K562 (cell line): ENCODE measurements at regions not wholly inside any gene's neighbourhood (a gene's known extent, or its start where the extent isn't known, plus 50 kb on each side); places are given as distances from the start of the nearest gene placed in this dataset.

Experiments used
- ATF2 ChIP-seq: sonication (generic); formaldehyde crosslinking; IDR thresholded peaks from 2 replicates; pipeline ENCODE4 v1.8.1; 2022; ENCODE audit warnings: missing genetic modification reagents
- CTCF ChIP-seq, 3 experiments: IDR thresholded peaks in 2 of 3; conservative IDR thresholded peaks in 1 of 3; 2 replicates each; pipeline ENCODE4 v1.5.1; 2011 to 2012; ENCODE audit warnings: low read length in 3 of 3, mild to moderate bottlenecking in 3 of 3, control low read depth in 2 of 3, improper control_type of control experiment in 1 of 3, inconsistent platforms in 1 of 3, low read depth in 1 of 3, mixed read lengths in 1 of 3, moderate library complexity in 1 of 3; ENCODE audit not compliant: insufficient read depth in 2 of 3
- PATZ1 ChIP-seq: fragments of 250-450 bp; sonication (Bioruptor Pico); IDR thresholded peaks from 2 replicates; pipeline ENCODE4 v1.5.0; 2020; ENCODE audit warnings: mild to moderate bottlenecking, borderline replicate concordance
- POLR2A ChIP-seq: fragments of 450-650 bp; conservative IDR thresholded peaks from 2 replicates; pipeline ENCODE4 v1.6.1; 2016
- SIN3A ChIP-seq, 2 experiments: fragments of 150-350 bp in 1 of 2; IDR thresholded peaks; 2 replicates each; pipeline ENCODE4 v1.6.1; 2011 to 2016; ENCODE audit warnings: borderline replicate concordance in 2 of 2, low read depth in 2 of 2, low read length in 2 of 2, mild to moderate bottlenecking in 2 of 2, moderate library complexity in 2 of 2; ENCODE audit not compliant: control insufficient read depth in 1 of 2

GRCh38 chr11:45339729-45340519 is 53.8 kb upstream of the SYT13 start:
- TF ChIP-seq ATF2: no peak
- TF ChIP-seq CTCF (IDR thresholded peaks at IDR 0.05 in 2 of 3, conservative IDR thresholded peaks at IDR 0.05 in 1 of 3; ENCODE audit: insufficient read depth in 2 of 3, low read depth in 1 of 3, low read length in 3 of 3): peak; percentile 86 to 92 (median 90)
- TF ChIP-seq PATZ1 (CRISPR knock-in tag): no peak
- TF ChIP-seq POLR2A: no peak
- TF ChIP-seq SIN3A (IDR thresholded peaks at IDR 0.05; ENCODE audit: borderline replicate concordance in 2 of 2, control insufficient read depth in 1 of 2, low read depth in 2 of 2, low read length in 2 of 2): no peak
